ENCODE measurements at regions not wholly inside any gene's neighbourhood (a gene's known extent, or its start where the extent isn't known, plus 50 kb on each side); places are given as distances from the start of the nearest gene placed in this dataset.

GRCh38 chr11:134763030-134763388, 351.0 kb upstream of the B3GAT1 start:
- no peak for DNase-seq
- intact Hi-C loops (cut with DNase I; ENCODE audit: low total_unique reads): no loop called here
- no peaks in the 10 kb centered on the region for H3K27me3 ChIP-seq
- H3K36me3 ChIP-seq: no peaks in the 10 kb centered on the region
- H3K9me3 ChIP-seq: no peaks in the 10 kb centered on the region
- in situ Hi-C loops (cut with MboI; ENCODE audit: low pct_ligation_motif_present in 1 of 4, low pct_unique_long_range_greater_than_20kb in 1 of 4, low sequenced_read_pairs in 3 of 4): no loop called here
- TF ChIP-seq CTCF (IDR thresholded peaks at IDR 0.05): no peak
- TF ChIP-seq POLR2AphosphoS5 (IDR thresholded peaks at IDR 0.05): no peak
- TF ChIP-seq EP300 (IDR thresholded peaks at IDR 0.05; ENCODE audit: low read depth): no peak
- no peak for TF ChIP-seq POLR2A (IDR thresholded peaks at IDR 0.05)
- no peaks in the 10 kb centered on the region for H3K4me1 ChIP-seq
- no peak overlapping the region for H3K27ac ChIP-seq
- H3K4me3 ChIP-seq: no peak overlapping the region
- WGBS, 2 donors (ENCODE audit: low coverage in 1 of 2): 87% methylated on average over 16 of the region's 16 CpGs; no CpG with 5 or more reads in 1 of the 2 donors

- Histone ChIP-seq H3K36me3 (no peaks in the 10 kb centered on the region), H3K4me1 (no peaks in the 10 kb centered on the region), H3K27ac (no peak overlapping the region), H3K9me3 (no peaks in the 10 kb centered on the region), H3K4me3 (no peak overlapping the region), H3K27me3 (no peaks in the 10 kb centered on the region)
- 70 to 93% methylated on average over 18 to 59 of the region's 59 CpGs for WGBS, 2 donors (ENCODE audit: low coverage in 1 of 2)
- intact Hi-C loops (cut with DNase I; ENCODE audit: low total_unique reads) (no loop called here), in situ Hi-C loops (cut with MboI; ENCODE audit: low pct_ligation_motif_present in 1 of 4, low pct_unique_long_range_greater_than_20kb in 1 of 4, low sequenced_read_pairs in 3 of 4) (no loop called here)
- DNase-seq: no peak
- TF ChIP-seq CTCF (IDR thresholded peaks at IDR 0.05) (no peak), POLR2AphosphoS5 (IDR thresholded peaks at IDR 0.05) (no peak), EP300 (IDR thresholded peaks at IDR 0.05; ENCODE audit: low read depth) (no peak), POLR2A (IDR thresholded peaks at IDR 0.05) (no peak)
Measured at GRCh38 chr11:134762248-134763029, 350.4 kb upstream of the B3GAT1 start.

- intact Hi-C loops (cut with DNase I; ENCODE audit: low total_unique reads) (no loop called here), in situ Hi-C loops (cut with MboI; ENCODE audit: low pct_ligation_motif_present in 1 of 4, low pct_unique_long_range_greater_than_20kb in 1 of 4, low sequenced_read_pairs in 3 of 4) (no loop called here)
- H3K4me3 ChIP-seq: no peak overlapping the region
- no peaks in the 10 kb centered on the region for H3K9me3 ChIP-seq
- H3K27me3 ChIP-seq: no peaks in the 10 kb centered on the region
- no peak for DNase-seq
- no peaks in the 10 kb centered on the region for H3K4me1 ChIP-seq
- TF ChIP-seq EP300 (IDR thresholded peaks at IDR 0.05; ENCODE audit: low read depth): no peak
- TF ChIP-seq POLR2A (IDR thresholded peaks at IDR 0.05): no peak
- TF ChIP-seq POLR2AphosphoS5 (IDR thresholded peaks at IDR 0.05): no peak
- TF ChIP-seq CTCF (IDR thresholded peaks at IDR 0.05): no peak
- WGBS, 2 donors (ENCODE audit: low coverage in 1 of 2): 93% methylated on average over 20 of the region's 20 CpGs; no CpG with 5 or more reads in 1 of the 2 donors
- no peak overlapping the region for H3K27ac ChIP-seq
- H3K36me3 ChIP-seq: no peaks in the 10 kb centered on the region
Measured at GRCh38 chr11:134761926-134762247, 349.8 kb upstream of the B3GAT1 start.

- in situ Hi-C loops (cut with MboI; ENCODE audit: low pct_ligation_motif_present in 1 of 4, low pct_unique_long_range_greater_than_20kb in 1 of 4, low sequenced_read_pairs in 3 of 4): no loop called here
- no peak for DNase-seq
- Histone ChIP-seq H3K27me3 (no peaks in the 10 kb centered on the region), H3K9me3 (no peaks in the 10 kb centered on the region), H3K36me3 (no peaks in the 10 kb centered on the region), H3K4me3 (no peak overlapping the region), H3K4me1 (no peaks in the 10 kb centered on the region), H3K27ac (no peak overlapping the region)
- intact Hi-C loops (cut with DNase I; ENCODE audit: low total_unique reads): no loop called here
- TF ChIP-seq CTCF (IDR thresholded peaks at IDR 0.05): no peak
- no peak for TF ChIP-seq EP300 (IDR thresholded peaks at IDR 0.05; ENCODE audit: low read depth)
- TF ChIP-seq POLR2AphosphoS5 (IDR thresholded peaks at IDR 0.05): no peak
- no peak for TF ChIP-seq POLR2A (IDR thresholded peaks at IDR 0.05)
- 78 to 80% methylated on average over 3 to 12 of the region's 12 CpGs for WGBS, 2 donors (ENCODE audit: low coverage in 1 of 2)
Measured at GRCh38 chr11:134761386-134761785, 349.3 kb upstream of the B3GAT1 start.
